ENCODE measurements at regions not wholly inside any gene's neighbourhood (a gene's known extent, or its start where the extent isn't known, plus 50 kb on each side); places are given as distances from the start of the nearest gene placed in this dataset.

- no peak for ATAC-seq
- Histone ChIP-seq H3K4me3 (no peak overlapping the region), H3K27me3 (ENCODE audit: insufficient read depth in 3 of 3, low read length in 2 of 3) (no peaks in the 10 kb centered on the region), H3K9me3 (no peaks in the 10 kb centered on the region), H3K36me3 (ENCODE audit: insufficient read depth in 1 of 2, low read depth in 1 of 2) (no peaks in the 10 kb centered on the region), H3K4me1 (no peaks in the 10 kb centered on the region), H3K27ac (no peak overlapping the region)
- TF ChIP-seq, protein P1, sequence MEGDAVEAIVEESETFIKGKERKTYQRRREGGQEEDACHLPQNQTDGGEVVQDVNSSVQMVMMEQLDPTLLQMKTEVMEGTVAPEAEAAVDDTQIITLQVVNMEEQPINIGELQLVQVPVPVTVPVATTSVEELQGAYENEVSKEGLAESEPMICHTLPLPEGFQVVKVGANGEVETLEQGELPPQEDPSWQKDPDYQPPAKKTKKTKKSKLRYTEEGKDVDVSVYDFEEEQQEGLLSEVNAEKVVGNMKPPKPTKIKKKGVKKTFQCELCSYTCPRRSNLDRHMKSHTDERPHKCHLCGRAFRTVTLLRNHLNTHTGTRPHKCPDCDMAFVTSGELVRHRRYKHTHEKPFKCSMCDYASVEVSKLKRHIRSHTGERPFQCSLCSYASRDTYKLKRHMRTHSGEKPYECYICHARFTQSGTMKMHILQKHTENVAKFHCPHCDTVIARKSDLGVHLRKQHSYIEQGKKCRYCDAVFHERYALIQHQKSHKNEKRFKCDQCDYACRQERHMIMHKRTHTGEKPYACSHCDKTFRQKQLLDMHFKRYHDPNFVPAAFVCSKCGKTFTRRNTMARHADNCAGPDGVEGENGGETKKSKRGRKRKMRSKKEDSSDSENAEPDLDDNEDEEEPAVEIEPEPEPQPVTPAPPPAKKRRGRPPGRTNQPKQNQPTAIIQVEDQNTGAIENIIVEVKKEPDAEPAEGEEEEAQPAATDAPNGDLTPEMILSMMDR (IDR thresholded peaks at IDR 0.05): no peak
- intact Hi-C loops (cut with DNase I): no loop called here
- DNase-seq: no peak
Observed at GRCh38 chr4:66840178-66840577, 705.1 kb downstream of the CENPC start.

GRCh38 chr4:66837279-66837922 lies 707.9 kb downstream of the CENPC start:
- no peaks in the 10 kb centered on the region for H3K4me1 ChIP-seq
- WGBS, 3 donors: 54 to 60% (median 57%) methylated on average over 5 of the region's 5 CpGs
- TF ChIP-seq, protein P1 (IDR thresholded peaks at IDR 0.05): no peak
- H3K36me3 ChIP-seq (ENCODE audit: insufficient read depth in 1 of 2, low read depth in 1 of 2): no peaks in the 10 kb centered on the region
- no peaks in the 10 kb centered on the region for H3K27me3 ChIP-seq (ENCODE audit: insufficient read depth in 3 of 3, low read length in 2 of 3)
- intact Hi-C loops (cut with DNase I): no loop called here
- no peak overlapping the region for H3K4me3 ChIP-seq
- DNase-seq (no peak), ATAC-seq (no peak)
- H3K27ac ChIP-seq: no peak overlapping the region
- no peaks in the 10 kb centered on the region for H3K9me3 ChIP-seq

DNA sequence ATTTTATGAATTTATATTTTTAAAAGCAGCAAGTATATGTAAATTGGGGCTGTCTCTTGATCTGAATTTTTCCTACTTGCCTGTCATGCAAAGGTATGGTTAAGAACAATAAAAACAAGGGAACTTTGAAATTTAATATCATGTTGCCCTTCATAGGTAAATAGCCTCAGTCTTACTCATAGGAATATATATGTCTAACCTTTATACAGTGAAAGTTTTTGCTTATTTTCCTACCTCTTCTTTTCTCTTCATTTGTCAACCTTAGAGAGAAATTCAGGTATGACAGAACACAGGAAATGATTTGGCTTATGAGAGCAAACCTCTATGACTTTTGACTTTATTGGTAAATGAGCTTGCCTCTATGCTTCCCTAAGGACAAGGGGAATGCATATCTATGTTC lies 716.0 kb downstream of the CENPC start:
- H3K27me3 ChIP-seq (ENCODE audit: insufficient read depth in 3 of 3, low read length in 2 of 3): no peaks in the 10 kb centered on the region
- no peak for DNase-seq
- no peaks in the 10 kb centered on the region for H3K9me3 ChIP-seq
- ATAC-seq: no peak
- TF ChIP-seq, protein P1 (IDR thresholded peaks at IDR 0.05): no peak
- no peaks in the 10 kb centered on the region for H3K36me3 ChIP-seq (ENCODE audit: insufficient read depth in 1 of 2, low read depth in 1 of 2)
- H3K27ac ChIP-seq: no peak overlapping the region
- no peaks in the 10 kb centered on the region for H3K4me1 ChIP-seq
- no peak overlapping the region for H3K4me3 ChIP-seq
- intact Hi-C loops (cut with DNase I): no loop called here

DNA sequence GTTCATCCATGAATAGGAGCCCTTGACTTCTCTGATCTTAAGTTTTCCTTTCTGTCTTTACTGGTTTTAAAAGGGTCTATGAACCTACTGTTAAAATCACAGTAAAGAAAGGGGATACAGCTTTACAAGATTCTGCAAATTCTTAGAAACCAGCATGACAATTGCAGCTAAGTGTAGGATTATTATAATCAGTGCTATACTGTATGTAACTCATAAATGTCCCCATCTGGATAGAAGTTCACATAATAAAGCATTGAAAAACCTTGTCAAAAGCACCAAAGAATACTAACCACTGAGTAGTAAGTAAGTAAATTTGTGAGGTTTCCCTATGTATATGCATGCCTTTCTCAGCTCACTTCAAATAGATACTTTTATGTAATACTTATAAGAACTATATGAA lies 724.6 kb downstream of the CENPC start:
- H3K9me3 ChIP-seq: no peaks in the 10 kb centered on the region
- H3K36me3 ChIP-seq (ENCODE audit: insufficient read depth in 1 of 2, low read depth in 1 of 2): no peaks in the 10 kb centered on the region
- DNase-seq: no peak
- no peak for ATAC-seq
- intact Hi-C loops (cut with DNase I): loop anchor here in 1 of 2 donors (1.0 kb wide), 1 partner anchor 14 kb away; no protein-coding TSS in a partner anchor
- H3K4me3 ChIP-seq: no peak overlapping the region
- H3K27ac ChIP-seq: no peak overlapping the region
- H3K27me3 ChIP-seq (ENCODE audit: insufficient read depth in 3 of 3, low read length in 2 of 3): no peaks in the 10 kb centered on the region
- H3K4me1 ChIP-seq: no peaks in the 10 kb centered on the region
- TF ChIP-seq, protein P1 (IDR thresholded peaks at IDR 0.05): no peak

- TF ChIP-seq, protein P1 (IDR thresholded peaks at IDR 0.05): no peak
- Histone ChIP-seq H3K4me1 (no peaks in the 10 kb centered on the region), H3K9me3 (no peaks in the 10 kb centered on the region), H3K27ac (no peak overlapping the region), H3K4me3 (no peak overlapping the region), H3K36me3 (ENCODE audit: insufficient read depth in 1 of 2, low read depth in 1 of 2) (no peaks in the 10 kb centered on the region), H3K27me3 (ENCODE audit: insufficient read depth in 3 of 3, low read length in 2 of 3) (no peaks in the 10 kb centered on the region)
- DNase-seq: no peak
- WGBS, 3 donors: 68 to 88% (median 75%) methylated on average over 6 of the region's 6 CpGs
- intact Hi-C loops (cut with DNase I): no loop called here
- no peak for ATAC-seq
Observed at GRCh38 chr4:66814277-66814676, 731.0 kb downstream of the CENPC start.
